GM23338 (cell line): ENCODE measurements at regions not wholly inside any gene's neighbourhood (a gene's known extent, or its start where the extent isn't known, plus 50 kb on each side); places are given as distances from the start of the nearest gene placed in this dataset.

Experiments
- ATAC-seq: fragments of 200-7000 bp; cut with Tn5 transposase; 3 replicates; pipeline ENCODE4 v1.9.1; 2020
- DNase-seq: peaks from one replicate; pipeline ENCODE4 v3.0.0-alpha.2; 2015; ENCODE audit warnings: low spot score
- H2AFZ ChIP-seq: fragments of 200-600 bp; sonication (generic); 2 replicates; pipeline ENCODE4 v1.8.0; 2016; ENCODE audit warnings: antibody characterized with exemption, mild to moderate bottlenecking, moderate library complexity
- H3F3A ChIP-seq: fragments of 200-600 bp; sonication (generic); replicated peaks from 2 replicates; pipeline ENCODE4 v1.8.0; 2017; ENCODE audit warnings: antibody characterized with exemption, mixed run types, low read depth
- H3K27ac ChIP-seq: fragments of 200-600 bp; sonication (generic); 2 replicates; pipeline ENCODE4 v1.6.1; 2016; ENCODE audit warnings: low read depth
- H3K27me3 ChIP-seq: fragments of 200-600 bp; sonication (generic); 2 replicates; pipeline ENCODE4 v1.8.0; 2016; ENCODE audit warnings: mild to moderate bottlenecking, mixed run types, moderate library complexity; ENCODE audit not compliant: insufficient read depth
- H3K36me3 ChIP-seq: fragments of 200-600 bp; sonication (generic); 2 replicates; pipeline ENCODE4 v1.8.0; 2016; ENCODE audit warnings: mild to moderate bottlenecking; ENCODE audit not compliant: insufficient read depth
- H3K4me1 ChIP-seq: fragments of 200-600 bp; sonication (generic); 2 replicates; pipeline ENCODE4 v1.8.0; 2016; ENCODE audit warnings: mild to moderate bottlenecking, moderate library complexity; ENCODE audit not compliant: insufficient read depth
- H3K4me2 ChIP-seq: fragments of 200-600 bp; sonication (generic); 2 replicates; pipeline ENCODE4 v1.7.1; 2017; ENCODE audit warnings: mixed run types
- H3K4me3 ChIP-seq: fragments of 200-600 bp; sonication (generic); 2 replicates; pipeline ENCODE4 v1.6.1; 2016; ENCODE audit warnings: mixed run types
- H3K79me2 ChIP-seq: fragments of 200-600 bp; sonication (generic); replicated peaks from 2 replicates; pipeline ENCODE4 v1.8.0; 2017; ENCODE audit warnings: mild to moderate bottlenecking; ENCODE audit not compliant: insufficient read depth
- H3K9me2 ChIP-seq: fragments of 200-600 bp; sonication (generic); 2 replicates; pipeline ENCODE4 v1.8.0; 2017; ENCODE audit not compliant: insufficient read depth
- H4K20me1 ChIP-seq: fragments of 200-600 bp; sonication (generic); replicated peaks from 2 replicates; pipeline ENCODE4 v1.8.0; 2017; ENCODE audit warnings: mild to moderate bottlenecking; ENCODE audit not compliant: insufficient read depth
- H3K27ac Mint-ChIP-seq: 2 replicates; pipeline ENCODE4 v1.8.0; 2020; ENCODE audit warnings: inconsistent platforms, mild to moderate bottlenecking, moderate library complexity, mixed read lengths
- H3K27me3 Mint-ChIP-seq: 3 replicates; pipeline ENCODE4 v1.8.0; 2022; ENCODE audit warnings: low read depth, mild to moderate bottlenecking, moderate library complexity, mixed read lengths, inconsistent platforms; ENCODE audit not compliant: insufficient read depth, poor library complexity
- H3K36me3 Mint-ChIP-seq: 3 replicates; pipeline ENCODE4 v1.8.0; 2021; ENCODE audit warnings: low read depth, mild to moderate bottlenecking, inconsistent platforms, moderate library complexity, mixed read lengths
- H3K4me1 Mint-ChIP-seq: 3 replicates; pipeline ENCODE4 v1.8.0; 2020; ENCODE audit warnings: mild to moderate bottlenecking, inconsistent platforms, mixed read lengths
- H3K4me3 Mint-ChIP-seq: 3 replicates; pipeline ENCODE4 v1.8.0; 2021; ENCODE audit warnings: moderate library complexity, mild to moderate bottlenecking, inconsistent platforms, mixed read lengths
- H3K9me3 Mint-ChIP-seq: 3 replicates; pipeline ENCODE4 v1.8.0; 2020; ENCODE audit warnings: moderate library complexity, mild to moderate bottlenecking, inconsistent platforms, mixed read lengths
- EZH2 ChIP-seq: fragments of 200-600 bp; sonication (generic); IDR thresholded peaks from one replicate; pipeline ENCODE4 v1.8.0; 2017; ENCODE audit warnings: antibody characterized with exemption, mild to moderate bottlenecking, low read depth; ENCODE audit not compliant: unreplicated experiment
- NANOG ChIP-seq: IDR thresholded peaks from 2 replicates; pipeline ENCODE4 v1.6.1; 2016; ENCODE audit warnings: antibody characterized with exemption, borderline replicate concordance
- POLR2AphosphoS5 ChIP-seq: IDR thresholded peaks from 2 replicates; pipeline ENCODE4 v1.6.1; 2016; ENCODE audit warnings: antibody characterized with exemption, low read depth
- STAT1 ChIP-seq: IDR thresholded peaks from one replicate; pipeline ENCODE4 v1.6.1; 2016; ENCODE audit warnings: antibody characterized with exemption; ENCODE audit not compliant: unreplicated experiment
- ZNF331 ChIP-seq: fragments of 250-450 bp; sonication (Bioruptor Pico); IDR thresholded peaks from 2 replicates; pipeline ENCODE4 v1.5.0; 2020; ENCODE audit warnings: low read depth, mild to moderate bottlenecking, moderate library complexity
- ZNF462 ChIP-seq: fragments of 250-450 bp; sonication (Bioruptor Pico); IDR thresholded peaks from 2 replicates; pipeline ENCODE4 v1.5.0; 2020; ENCODE audit warnings: mild to moderate bottlenecking, moderate library complexity

- no peak for DNase-seq
- Histone ChIP-seq H3K27me3 (no peaks in the 10 kb centered on the region), H3K9me2 (no peaks in the 10 kb centered on the region; the same call in 1 of the 2 replicates), H3K4me1 (peaks cover 12% of the 10 kb centered on the region), H3K36me3 (no peaks in the 10 kb centered on the region), H3K4me2 (no peak overlapping the region), H2AFZ (0 out of 2 replicates have a peak overlapping the region, but pooled peaks have one; percentile 0), H4K20me1 (no peaks in the 10 kb centered on the region), H3K27ac (no peak overlapping the region), H3K4me3 (no peak overlapping the region), H3K79me2 (no peaks in the 10 kb centered on the region), H3F3A (no peaks in the 10 kb centered on the region)
- H3K4me1 Mint-ChIP-seq = peaks cover 19% of the 10 kb centered on the region
- no peak; the same call in 2 of the 3 replicates for ATAC-seq
- no peak for TF ChIP-seq NANOG
- TF ChIP-seq STAT1 = no peak
- TF ChIP-seq ZNF462 (CRISPR knock-in tag) = no peak
- no peak for TF ChIP-seq POLR2AphosphoS5
- H3K27me3 Mint-ChIP-seq = peaks cover 6% of the 10 kb centered on the region
- no peak overlapping the region for H3K27ac Mint-ChIP-seq
- no peaks in the 10 kb centered on the region for H3K36me3 Mint-ChIP-seq
- H3K4me3 Mint-ChIP-seq = no peak overlapping the region
- no peaks in the 10 kb centered on the region for H3K9me3 Mint-ChIP-seq
Measured at GRCh38 chr7:27347276-27347640, 104.7 kb downstream of the EVX1 start.

GRCh38 chr7:27349621-27350020 is 107.0 kb downstream of the EVX1 start:
- Mint-ChIP-seq H3K9me3 (no peaks in the 10 kb centered on the region), H3K4me1 (peaks cover 12% of the 10 kb centered on the region), H3K27ac (no peak overlapping the region), H3K4me3 (no peak overlapping the region), H3K36me3 (no peaks in the 10 kb centered on the region), H3K27me3 (peaks cover 6% of the 10 kb centered on the region)
- H3K27ac ChIP-seq = no peak overlapping the region
- H3K4me3 ChIP-seq = no peak overlapping the region
- H3K79me2 ChIP-seq = no peaks in the 10 kb centered on the region
- H3K4me1 ChIP-seq = peaks cover 7% of the 10 kb centered on the region
- no peaks in the 10 kb centered on the region for H3F3A ChIP-seq
- no peak for DNase-seq
- H3K9me2 ChIP-seq = no peaks in the 10 kb centered on the region; the same call in 1 of the 2 replicates
- no peaks in the 10 kb centered on the region for H4K20me1 ChIP-seq
- no peaks in the 10 kb centered on the region for H3K27me3 ChIP-seq
- no peaks in the 10 kb centered on the region for H3K36me3 ChIP-seq
- H3K4me2 ChIP-seq = no peak overlapping the region
- ATAC-seq = no peak
- H2AFZ ChIP-seq = no peak overlapping the region
- TF ChIP-seq POLR2AphosphoS5 = no peak
- TF ChIP-seq EZH2 = no peak
- TF ChIP-seq ZNF331 = no peak
- TF ChIP-seq NANOG = no peak
- no peak for TF ChIP-seq ZNF462 (CRISPR knock-in tag)
